ENCODE measurements at regions not wholly inside any gene's neighbourhood (a gene's known extent, or its start where the extent isn't known, plus 50 kb on each side); places are given as distances from the start of the nearest gene placed in this dataset.
"Not testable (repeated sequence)": the region's sequence is repeated elsewhere in the genome, so short reads cannot be mapped to it uniquely, and the experiment has no call there.

DNA sequence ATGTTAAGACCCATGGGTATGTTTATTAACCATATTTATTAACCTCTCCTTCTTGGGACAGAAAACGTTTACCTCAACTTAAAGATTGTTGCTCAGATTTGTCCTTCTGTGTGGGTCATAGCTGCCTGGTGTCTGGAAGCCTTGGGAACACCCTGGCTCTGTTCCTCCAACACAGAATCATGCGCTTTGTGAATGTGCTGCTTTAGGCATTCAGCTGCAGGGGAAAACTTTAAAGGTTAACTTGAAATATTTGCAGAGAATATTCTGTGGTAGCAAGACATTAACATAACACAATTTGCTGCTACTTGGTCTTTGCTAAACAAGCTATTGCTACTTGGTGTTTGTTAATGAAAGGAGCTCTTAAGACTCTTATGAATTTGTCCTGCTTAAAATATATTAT lies 50.5 kb upstream of the THOC3 start:
- not testable (repeated sequence) for DNase-seq

DNA sequence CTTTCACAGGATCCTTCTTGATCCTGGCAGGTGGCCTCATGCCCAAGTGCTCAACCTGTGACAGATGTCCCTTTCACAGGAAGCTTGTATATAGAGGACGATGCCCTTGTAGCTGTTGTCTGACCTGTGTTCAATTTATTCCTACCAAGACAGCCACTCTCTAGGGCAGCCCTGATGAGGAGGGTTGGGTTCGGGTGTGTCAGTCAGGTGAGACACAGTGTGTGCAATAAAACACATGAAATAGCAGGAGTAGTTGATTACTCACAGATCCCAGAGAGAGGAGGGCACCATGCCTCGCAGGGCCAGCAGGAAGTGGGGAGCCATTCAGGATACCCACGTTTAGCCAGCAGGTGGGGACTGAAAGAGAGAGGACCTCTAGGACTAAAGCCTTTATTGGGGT lies 52.7 kb upstream of the THOC3 start:
- DNase-seq = not testable (repeated sequence)

- DNase-seq = not testable (repeated sequence)
Measured at GRCh38 chr5:176023535-176023934, 55.4 kb upstream of the THOC3 start.

GRCh38 chr5:176029445-176029844 lies 61.3 kb upstream of the THOC3 start:
- DNase-seq = not testable (repeated sequence)

- DNase-seq = not testable (repeated sequence)
Measured at GRCh38 chr5:176030361-176031117, 62.4 kb upstream of the THOC3 start.

DNA sequence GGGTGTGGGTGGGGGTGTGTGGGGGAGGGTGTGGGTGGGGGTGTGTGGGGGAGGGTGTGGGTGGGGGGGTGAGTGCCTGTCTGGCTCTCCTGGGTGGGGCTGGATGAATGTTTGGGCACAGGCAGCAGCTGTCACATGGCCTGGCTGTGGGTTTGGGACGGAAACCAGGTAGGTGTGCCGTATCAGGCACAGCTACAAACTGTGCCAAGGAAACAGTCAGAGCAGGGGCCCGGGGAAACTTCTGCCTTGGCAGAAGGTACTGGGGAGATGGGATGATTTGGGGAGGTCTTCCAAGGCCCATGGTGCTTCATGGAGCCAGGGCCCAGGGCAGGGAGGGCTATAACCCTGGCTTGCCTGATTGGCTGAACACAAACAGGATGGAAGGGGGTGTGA lies 63.0 kb upstream of the THOC3 start:
- DNase-seq = not testable (repeated sequence)

DNA sequence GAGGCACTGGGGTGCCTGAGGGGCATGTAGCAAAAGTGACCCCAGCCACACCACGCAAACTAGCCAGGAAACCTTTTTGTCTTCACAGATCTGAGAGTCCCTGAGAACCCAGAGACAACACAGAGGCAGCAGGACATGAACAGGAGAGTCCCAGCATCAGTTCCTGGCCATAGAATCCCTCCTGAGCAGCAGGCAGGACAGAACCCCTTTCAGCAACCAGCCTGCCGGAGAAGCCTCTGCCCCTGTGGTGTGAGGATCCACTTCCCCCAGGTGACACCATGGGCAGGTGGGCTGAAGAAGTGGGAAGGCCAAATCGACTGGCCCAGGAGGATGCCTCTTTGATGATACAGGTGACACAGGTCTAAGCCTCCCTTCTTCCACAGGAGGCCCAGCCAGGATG lies 65.1 kb upstream of the THOC3 start:
- DNase-seq = not testable (repeated sequence)

GRCh38 chr5:176034407-176035200 lies 66.5 kb upstream of the THOC3 start:
- not testable (repeated sequence) for DNase-seq

GRCh38 chr5:176035201-176035530 lies 67.1 kb upstream of the THOC3 start:
- DNase-seq = not testable (repeated sequence)

GRCh38 chr5:176035816-176036308 lies 67.7 kb upstream of the THOC3 start:
- DNase-seq = not testable (repeated sequence)

DNA sequence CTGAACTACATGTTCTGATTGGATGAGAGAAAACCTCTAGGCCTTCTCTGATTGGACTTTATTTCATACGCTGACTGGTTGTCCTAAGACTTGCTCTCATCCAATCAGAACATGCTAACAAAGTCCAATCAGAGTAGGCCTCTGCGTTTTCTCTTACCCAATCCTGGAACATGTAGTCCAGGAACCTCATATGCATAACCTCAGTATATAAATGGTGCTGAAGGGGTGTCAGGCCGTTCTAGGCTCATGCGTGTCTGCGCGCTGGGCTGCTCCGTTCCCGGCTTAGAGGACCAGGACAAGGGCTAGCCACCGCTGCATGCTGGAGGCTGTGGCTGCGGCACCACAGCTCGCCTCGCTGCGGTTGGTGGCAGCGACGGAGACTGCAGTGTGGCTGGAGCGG lies 68.3 kb upstream of the THOC3 start:
- DNase-seq = not testable (repeated sequence)

DNA sequence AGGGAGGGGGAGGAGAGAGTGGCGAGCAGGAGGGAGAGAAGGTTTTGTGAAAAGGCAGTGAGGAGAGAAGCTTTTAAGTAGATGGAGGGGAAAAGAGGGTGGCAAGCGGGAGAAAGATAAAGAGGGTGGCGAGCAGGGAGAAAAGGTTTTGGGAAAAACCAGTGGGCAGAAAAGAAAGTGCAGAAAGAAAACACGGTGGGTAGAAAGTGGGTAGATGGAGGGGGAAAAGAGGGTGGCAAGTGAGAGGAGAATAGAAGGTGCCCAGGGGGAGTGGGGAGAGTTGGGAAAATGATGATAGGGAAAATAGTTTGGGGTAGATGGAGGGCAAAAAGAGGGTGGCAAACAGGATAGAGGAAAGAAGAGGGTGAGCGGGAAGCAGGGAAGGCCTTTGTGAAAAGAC lies 69.1 kb upstream of the THOC3 start:
- DNase-seq = not testable (repeated sequence)

DNA sequence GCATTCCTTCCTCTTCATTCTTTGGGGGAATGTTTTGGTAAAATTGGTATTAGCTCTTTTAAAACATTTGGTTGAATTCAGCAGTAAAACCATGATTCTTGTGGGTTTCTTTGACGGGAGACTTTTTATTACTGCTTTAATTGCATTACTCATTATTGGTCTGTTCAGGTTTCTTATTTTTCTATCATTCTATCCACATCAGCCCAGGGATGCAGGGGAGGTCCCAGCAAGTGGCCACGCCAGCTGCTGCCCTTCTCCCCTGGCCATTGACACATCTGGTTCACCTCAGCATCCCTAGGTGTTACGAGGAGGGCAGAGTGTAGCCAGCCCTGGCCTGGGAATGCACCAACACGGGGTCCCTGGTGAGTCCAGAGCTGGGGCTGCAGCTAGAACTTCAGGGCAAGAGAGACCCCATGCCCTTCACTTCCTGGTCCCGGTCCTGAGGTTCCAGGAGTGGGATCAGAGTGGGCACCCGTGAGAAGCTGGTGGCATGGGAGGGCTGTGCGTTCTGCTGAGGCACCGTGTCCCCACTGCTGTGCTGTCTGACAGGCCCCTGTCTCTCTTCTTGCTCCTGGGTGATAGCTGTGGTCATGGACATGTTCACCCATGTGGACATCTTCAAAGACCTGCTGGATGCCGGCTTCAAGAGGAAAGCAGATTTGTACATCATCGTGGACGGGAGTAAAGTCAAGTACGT lies 72.1 kb upstream of the THOC3 start:
- DNase-seq = not testable (repeated sequence)

GRCh38 chr5:176041248-176041994 lies 73.3 kb upstream of the THOC3 start:
- not testable (repeated sequence) for DNase-seq

- not testable (repeated sequence) for DNase-seq
Measured at GRCh38 chr5:176042020-176042658, 74.0 kb upstream of the THOC3 start.

GRCh38 chr5:176043252-176043829 lies 75.2 kb upstream of the THOC3 start:
- not testable (repeated sequence) for DNase-seq

GRCh38 chr5:176043986-176044385 lies 75.9 kb upstream of the THOC3 start:
- DNase-seq = not testable (repeated sequence)

DNA sequence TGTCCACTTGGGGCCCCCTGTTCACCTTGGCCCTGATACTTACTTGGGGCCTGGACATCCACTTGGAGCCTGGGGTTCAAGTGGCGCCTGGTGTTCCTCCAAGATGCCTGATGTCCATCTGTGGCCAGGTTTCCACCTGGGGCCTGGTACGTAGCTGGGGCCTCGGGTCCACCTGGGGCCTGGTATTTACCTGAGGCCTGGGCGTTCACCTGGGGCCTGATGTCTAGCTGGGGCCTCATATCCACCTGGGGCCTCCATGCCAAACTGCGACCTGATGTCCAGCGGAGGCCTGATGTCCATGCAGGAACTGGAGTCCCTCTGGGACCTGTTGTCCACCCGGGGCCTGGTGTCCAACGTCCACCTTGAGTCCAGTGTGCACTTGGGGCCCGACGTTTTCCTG lies 76.3 kb upstream of the THOC3 start:
- not testable (repeated sequence) for DNase-seq

- DNase-seq = not testable (repeated sequence)
Measured at GRCh38 chr5:176045442-176045841, 77.3 kb upstream of the THOC3 start.

DNA sequence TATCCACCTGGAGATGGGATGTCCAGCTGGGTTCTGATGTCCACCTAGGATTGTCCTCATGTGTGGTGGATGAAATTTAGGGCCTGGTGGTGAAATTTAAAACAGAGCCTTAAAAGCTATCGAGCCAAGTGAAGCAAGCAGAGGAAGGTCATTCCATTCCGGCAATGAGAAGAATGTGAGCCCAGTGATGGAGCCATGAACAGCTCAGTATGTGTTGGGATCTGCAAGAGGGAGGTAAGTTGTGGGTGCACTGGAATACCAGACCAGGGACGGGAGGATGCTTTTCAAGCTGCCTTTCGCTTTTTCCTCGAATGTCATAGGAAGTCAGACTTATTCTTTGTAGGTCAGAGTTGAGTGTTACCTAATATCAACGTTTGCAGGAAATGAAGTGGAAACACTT lies 80.6 kb upstream of the THOC3 start:
- not testable (repeated sequence) for DNase-seq

All from amygdala (tissue), 56 donors.